Stomach (tissue), 4 donors: ENCODE measurements at regions not wholly inside any gene's neighbourhood (a gene's known extent, or its start where the extent isn't known, plus 50 kb on each side); places are given as distances from the start of the nearest gene placed in this dataset.

Experiments used
- CTCF ChIP-seq, 7 experiments: fragments of 450-650 bp in 4 of 7; fragments of 200-600 bp in 3 of 7; sonication (generic) in 3 of 7; IDR thresholded peaks; one replicate each; pipeline ENCODE4 v1.5.1; 2016 to 2019; ENCODE audit warnings: antibody characterized with exemption in 7 of 7, control low read depth in 2 of 7, mild to moderate bottlenecking in 1 of 7
- POLR2A ChIP-seq, 4 donors: fragments of 450-650 bp; IDR thresholded peaks; one replicate each; pipeline ENCODE4 v1.6.1; 2016; ENCODE audit warnings: antibody characterized with exemption in 4 of 4, control low read depth in 2 of 4, mild to moderate bottlenecking in 1 of 4, moderate library complexity in 1 of 4

DNA sequence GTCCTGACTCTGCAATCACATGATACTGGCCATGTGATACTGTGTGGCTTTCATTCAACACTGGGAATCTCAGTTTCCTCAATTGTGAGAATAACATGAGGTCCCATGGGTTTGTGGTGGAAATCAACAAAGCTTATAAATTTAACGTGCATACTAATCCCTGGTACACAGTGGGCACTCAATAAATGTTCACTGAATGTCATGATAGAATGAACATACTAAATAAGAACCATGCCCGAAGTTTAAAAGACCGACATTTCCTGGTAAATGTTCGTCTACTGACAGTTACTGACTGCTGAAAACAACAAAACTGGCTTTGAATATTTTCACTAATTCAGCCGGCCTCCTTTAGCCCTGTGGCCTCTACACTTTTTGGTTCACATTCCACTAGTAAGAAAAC is 62.3 kb upstream of the CCT8L2 start:
- TF ChIP-seq CTCF (IDR thresholded peaks at IDR 0.05) (no peak), POLR2A (IDR thresholded peaks at IDR 0.05) (no peak)
